Spleen (tissue), 7 donors: ENCODE measurements at regions not wholly inside any gene's neighbourhood (a gene's known extent, or its start where the extent isn't known, plus 50 kb on each side); places are given as distances from the start of the nearest gene placed in this dataset.

Experiments used
- POLR2A ChIP-seq, 3 donors: fragments of 450-650 bp; IDR thresholded peaks; one replicate each; pipeline ENCODE4 v1.5.1; 2017; ENCODE audit warnings: antibody characterized with exemption in 3 of 3, mild to moderate bottlenecking in 1 of 3
- TF ChIP-seq, protein P1 (sequence below), 11 experiments: fragments of 200-600 bp in 7 of 11; fragments of 450-650 bp in 4 of 11; sonication (generic) in 4 of 11; IDR thresholded peaks in 8 of 11; conservative IDR thresholded peaks in 3 of 11; 1 replicate in 7 of 11; 2 replicates in 4 of 11; pipeline versions ENCODE4 v1.4.0 to v1.8.0; 2016 to 2021; ENCODE audit warnings: antibody characterized with exemption in 11 of 11, inconsistent platforms in 4 of 11, mild to moderate bottlenecking in 1 of 11
- donor health status: DM: no; HTN: no; CAD: no; lungs with moderate emphysema.
- donor health status: DM: no; HTN: no; CAD: no.
- donor health status: DM: no; HTN: no; CAD: no.

DNA sequence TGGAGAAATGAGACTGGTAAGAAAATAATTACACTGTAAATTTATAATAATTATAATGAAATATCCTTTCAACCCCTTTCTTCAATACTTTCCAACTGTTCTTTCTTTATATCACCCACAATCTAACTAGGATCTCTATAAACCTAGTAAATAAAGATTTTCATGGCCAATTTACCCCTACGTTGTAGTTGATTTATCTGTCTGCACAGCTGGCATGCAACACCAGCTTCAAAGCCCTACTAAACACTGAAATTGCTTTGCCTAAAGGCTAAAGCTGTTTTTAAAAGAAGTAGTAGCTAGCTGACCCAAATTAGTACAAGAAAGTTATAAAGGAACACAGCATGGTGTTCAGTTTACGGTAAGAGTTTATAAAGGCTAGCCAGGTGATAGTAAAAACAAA lies 140.1 kb downstream of the NOL4 start:
- TF ChIP-seq, protein P1, sequence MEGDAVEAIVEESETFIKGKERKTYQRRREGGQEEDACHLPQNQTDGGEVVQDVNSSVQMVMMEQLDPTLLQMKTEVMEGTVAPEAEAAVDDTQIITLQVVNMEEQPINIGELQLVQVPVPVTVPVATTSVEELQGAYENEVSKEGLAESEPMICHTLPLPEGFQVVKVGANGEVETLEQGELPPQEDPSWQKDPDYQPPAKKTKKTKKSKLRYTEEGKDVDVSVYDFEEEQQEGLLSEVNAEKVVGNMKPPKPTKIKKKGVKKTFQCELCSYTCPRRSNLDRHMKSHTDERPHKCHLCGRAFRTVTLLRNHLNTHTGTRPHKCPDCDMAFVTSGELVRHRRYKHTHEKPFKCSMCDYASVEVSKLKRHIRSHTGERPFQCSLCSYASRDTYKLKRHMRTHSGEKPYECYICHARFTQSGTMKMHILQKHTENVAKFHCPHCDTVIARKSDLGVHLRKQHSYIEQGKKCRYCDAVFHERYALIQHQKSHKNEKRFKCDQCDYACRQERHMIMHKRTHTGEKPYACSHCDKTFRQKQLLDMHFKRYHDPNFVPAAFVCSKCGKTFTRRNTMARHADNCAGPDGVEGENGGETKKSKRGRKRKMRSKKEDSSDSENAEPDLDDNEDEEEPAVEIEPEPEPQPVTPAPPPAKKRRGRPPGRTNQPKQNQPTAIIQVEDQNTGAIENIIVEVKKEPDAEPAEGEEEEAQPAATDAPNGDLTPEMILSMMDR (IDR thresholded peaks at IDR 0.05 in 8 of 11, conservative IDR thresholded peaks at IDR 0.05 in 3 of 11) = no peak
- TF ChIP-seq POLR2A (IDR thresholded peaks at IDR 0.05) = no peak
